CD4-positive, alpha-beta memory T cell (primary cell): ENCODE measurements at regions not wholly inside any gene's neighbourhood (a gene's known extent, or its start where the extent isn't known, plus 50 kb on each side); places are given as distances from the start of the nearest gene placed in this dataset.

ENCODE experiments used
- CTCF ChIA-PET: fragments of 350-600 bp; sonication (Branson Sonifier 250); formaldehyde crosslinking; loops from one replicate; lab custom pipeline; 2021; ENCODE audit warnings: inconsistent platforms; ENCODE audit not compliant: partially characterized antibody; lab: Charles Lee
- POLR2A ChIA-PET: fragments of 350-600 bp; sonication (Branson Sonifier 250); formaldehyde crosslinking; loops from one replicate; lab custom pipeline; 2021; ENCODE audit not compliant: partially characterized antibody; lab: Charles Lee
- DNase-seq, 5 donors: peaks; one replicate each; pipeline versions ENCODE4 v3.0.0 to v3.0.0-alpha.2; 2020 to 2022; ENCODE audit warnings: mixed read lengths in 1 of 5
- H3K27ac ChIP-seq: one replicate; pipeline ENCODE4 v1.7.0; 2013; ENCODE audit warnings: low read depth, low read length
- H3K27me3 ChIP-seq: 2 replicates; pipeline ENCODE4 v1.7.0; 2013; ENCODE audit warnings: mild to moderate bottlenecking, low read length, moderate library complexity; ENCODE audit not compliant: insufficient read depth
- H3K36me3 ChIP-seq: 2 replicates; pipeline ENCODE4 v1.7.0; 2013; ENCODE audit warnings: mild to moderate bottlenecking, low read length, moderate library complexity; ENCODE audit not compliant: insufficient read depth
- H3K4me1 ChIP-seq: 2 replicates; pipeline ENCODE4 v1.7.0; 2013; ENCODE audit warnings: mild to moderate bottlenecking, low read length, moderate library complexity; ENCODE audit not compliant: insufficient read depth
- H3K4me3 ChIP-seq, 2 donors: one replicate each; pipeline ENCODE4 v1.7.0; 2013; ENCODE audit warnings: low read length in 2 of 2, mild to moderate bottlenecking in 1 of 2
- H3K9me3 ChIP-seq, 2 donors: one replicate each; pipeline ENCODE4 v1.7.0; 2013; ENCODE audit warnings: low read length in 2 of 2, control low read depth in 1 of 2; ENCODE audit not compliant: control insufficient read depth in 1 of 2
- H3K27ac Mint-ChIP-seq, 7 donors: one replicate each; pipeline ENCODE4 v1.8.0; 2020 to 2021; ENCODE audit warnings: mixed read lengths in 7 of 7, mild to moderate bottlenecking in 6 of 7, inconsistent platforms in 3 of 7, moderate library complexity in 3 of 7
- H3K27me3 Mint-ChIP-seq, 2 donors: one replicate each; pipeline ENCODE4 v1.8.0; 2020 to 2021; ENCODE audit warnings: mixed read lengths in 2 of 2
- H3K36me3 Mint-ChIP-seq, 2 donors: one replicate each; pipeline ENCODE4 v1.8.0; 2020 to 2021; ENCODE audit warnings: mixed read lengths in 2 of 2, inconsistent platforms in 1 of 2, mild to moderate bottlenecking in 1 of 2
- H3K4me1 Mint-ChIP-seq, 4 donors: one replicate each; pipeline ENCODE4 v1.8.0; 2020 to 2021; ENCODE audit warnings: mixed read lengths in 4 of 4, mild to moderate bottlenecking in 1 of 4
- H3K4me3 Mint-ChIP-seq, 8 donors: one replicate each; pipeline ENCODE4 v1.8.0; 2020 to 2021; ENCODE audit warnings: mixed read lengths in 8 of 8, mild to moderate bottlenecking in 7 of 8, moderate library complexity in 6 of 8, inconsistent platforms in 3 of 8
- H3K9me3 Mint-ChIP-seq, 8 donors: one replicate each; pipeline ENCODE4 v1.8.0; 2020 to 2021; ENCODE audit warnings: mixed read lengths in 8 of 8, mild to moderate bottlenecking in 5 of 8, inconsistent platforms in 3 of 8, moderate library complexity in 1 of 8
- intact Hi-C: fragments of 100-400 bp; cut with micrococcal nuclease; formaldehyde crosslinking; loops from one replicate; pipeline ENCODE4 v1.15.1; 2023

DNA sequence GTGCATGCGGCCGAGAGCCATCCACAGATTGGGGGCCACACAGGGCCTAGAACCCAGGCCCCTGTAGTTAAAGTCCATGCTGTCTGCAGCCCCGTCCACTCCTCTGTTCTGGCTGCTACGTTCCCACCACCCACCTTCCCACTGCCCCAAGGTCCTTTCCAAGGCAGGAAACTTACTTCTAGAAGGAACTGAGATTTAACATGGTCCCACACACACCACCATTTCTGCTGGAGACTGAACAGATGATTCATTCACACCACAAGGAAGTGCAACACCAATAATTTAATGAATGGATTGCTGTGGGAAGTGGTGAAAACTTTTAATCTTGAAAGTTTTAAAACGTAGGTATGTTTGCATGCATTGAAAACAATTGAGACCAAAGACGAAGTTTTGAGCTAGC is 95.2 kb downstream of the LBH start:
- no peaks in the 10 kb centered on the region for H3K36me3 Mint-ChIP-seq
- H3K4me1 Mint-ChIP-seq: peaks cover 6 to 24% (median 9%) of the 10 kb centered on the region in 4 donors
- ChIA-PET CTCF (no interaction called here), POLR2A (interaction anchor here (1.5 kb wide), 1 partner anchor 10 kb away, joined by 4 read pairs; no protein-coding TSS in a partner anchor)
- H3K27me3 Mint-ChIP-seq: no peaks in the 10 kb centered on the region
- H3K27ac Mint-ChIP-seq: peak overlapping the region in 2 of 7 donors; percentile 4 to 16
- no peaks in the 10 kb centered on the region for H3K9me3 ChIP-seq
- H3K27ac ChIP-seq: no peak overlapping the region
- no peaks in the 10 kb centered on the region for H3K9me3 Mint-ChIP-seq
- no peak overlapping the region for H3K4me3 Mint-ChIP-seq
- DNase-seq: no peak
- intact Hi-C loops: no loop called here
- no peaks in the 10 kb centered on the region for H3K27me3 ChIP-seq
- H3K4me3 ChIP-seq: no peak overlapping the region
- H3K4me1 ChIP-seq: no peaks in the 10 kb centered on the region
- H3K36me3 ChIP-seq: no peaks in the 10 kb centered on the region

DNA sequence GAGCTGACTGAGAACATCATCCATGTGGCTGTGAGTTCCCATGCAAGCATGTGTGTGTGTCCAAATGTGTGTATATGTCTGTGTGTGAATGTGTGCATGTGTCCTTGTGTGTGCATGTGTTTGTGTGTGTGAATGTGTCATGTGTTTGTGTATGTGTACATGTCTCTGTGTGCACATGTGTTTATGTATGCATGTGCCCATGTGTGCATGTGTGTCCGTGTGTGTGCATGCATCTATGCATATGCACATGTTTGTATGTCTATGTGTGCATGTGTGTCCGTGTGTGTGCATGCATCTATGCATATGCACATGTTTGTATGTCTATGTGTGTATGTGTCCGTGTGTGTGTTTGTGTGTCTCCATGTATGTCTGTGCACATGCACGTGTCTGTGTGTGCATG is 99.7 kb downstream of the LBH start:
- Histone ChIP-seq H3K27me3 (no peaks in the 10 kb centered on the region), H3K4me1 (peaks cover 41% of the 10 kb centered on the region), H3K27ac (no peak overlapping the region), H3K9me3 (no peaks in the 10 kb centered on the region), H3K4me3 (no peak overlapping the region), H3K36me3 (no peaks in the 10 kb centered on the region)
- Mint-ChIP-seq H3K36me3 (no peaks in the 10 kb centered on the region), H3K27me3 (no peaks in the 10 kb centered on the region), H3K4me1 (peaks cover 41 to 57% (median 46%) of the 10 kb centered on the region in 4 donors), H3K4me3 (no peak overlapping the region), H3K9me3 (no peaks in the 10 kb centered on the region), H3K27ac (peak overlapping the region in 4 of 7 donors; percentile 0 to 67 (median 20))
- POLR2A ChIA-PET: no interaction called here
- intact Hi-C loops: loop anchor here (10.0 kb wide), 1 partner anchor 144 kb away; no protein-coding TSS in a partner anchor
- DNase-seq: no peak
- CTCF ChIA-PET: no interaction called here

DNA sequence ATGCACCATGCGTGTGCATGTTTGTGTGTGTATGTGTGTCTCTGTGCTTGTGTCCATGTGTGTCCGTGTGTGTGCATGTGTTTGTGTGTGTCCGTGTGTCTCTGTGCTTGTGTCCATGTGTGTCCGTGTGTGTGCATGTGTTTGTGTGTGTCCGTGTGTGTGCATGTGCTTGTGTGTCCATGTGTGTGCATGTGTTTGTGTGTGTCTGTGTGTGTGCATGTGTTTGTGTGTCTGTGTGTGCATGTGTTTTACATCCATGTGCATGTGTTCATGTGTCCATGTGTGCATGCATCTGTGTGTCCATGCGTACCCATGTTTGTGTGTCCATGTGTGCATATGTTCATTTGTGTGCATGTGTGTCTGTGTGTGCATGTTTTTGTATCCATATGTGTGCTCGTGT is 100.5 kb downstream of the LBH start:
- peaks cover 50% of the 10 kb centered on the region for H3K4me1 ChIP-seq
- ChIA-PET POLR2A (no interaction called here), CTCF (no interaction called here)
- no peak overlapping the region for H3K4me3 Mint-ChIP-seq
- no peaks in the 10 kb centered on the region for H3K36me3 ChIP-seq
- intact Hi-C loops: loop anchor here (10.0 kb wide), 1 partner anchor 143 kb away; no protein-coding TSS in a partner anchor
- H3K27ac Mint-ChIP-seq: peak overlapping the region in 2 of 7 donors; percentile 76 to 84
- no peak overlapping the region for H3K27ac ChIP-seq
- H3K36me3 Mint-ChIP-seq: no peaks in the 10 kb centered on the region
- no peaks in the 10 kb centered on the region for H3K9me3 ChIP-seq
- no peak overlapping the region for H3K4me3 ChIP-seq
- H3K27me3 ChIP-seq: no peaks in the 10 kb centered on the region
- DNase-seq: no peak
- H3K27me3 Mint-ChIP-seq: no peaks in the 10 kb centered on the region
- H3K4me1 Mint-ChIP-seq: peaks cover 49 to 62% (median 55%) of the 10 kb centered on the region in 4 donors
- H3K9me3 Mint-ChIP-seq: no peaks in the 10 kb centered on the region

DNA sequence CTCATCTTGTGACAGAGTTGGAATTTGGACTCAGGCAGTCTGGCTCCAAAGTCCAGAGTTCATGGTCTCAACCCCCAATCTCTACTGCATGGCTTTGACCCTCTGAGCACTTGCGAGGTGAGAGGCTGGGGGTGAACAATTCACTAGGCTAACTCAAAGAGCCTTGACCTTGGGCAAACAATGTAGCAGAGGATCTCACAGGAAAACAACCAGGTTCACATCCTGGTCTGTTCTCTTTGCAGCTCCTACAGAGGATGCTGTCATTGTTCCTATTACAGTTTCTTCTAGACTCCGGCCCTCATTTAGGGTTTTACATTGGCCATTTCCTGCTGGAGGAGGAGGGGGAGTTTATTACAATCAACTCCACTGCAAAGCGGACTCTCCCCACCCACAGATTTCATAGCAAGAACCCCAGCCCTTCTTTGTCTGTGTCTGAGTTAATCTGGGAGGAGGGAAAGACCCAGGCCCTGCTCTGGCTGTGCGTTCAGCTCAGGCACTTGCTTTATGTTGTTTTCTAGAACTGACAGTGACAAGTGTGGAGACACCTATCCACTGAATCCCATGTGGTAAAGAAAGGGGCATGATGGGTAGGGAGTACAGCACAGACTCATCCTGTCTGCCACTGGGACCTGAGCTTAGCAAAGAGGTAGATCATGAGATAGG is 101.6 kb downstream of the LBH start:
- H3K27me3 Mint-ChIP-seq: no peaks in the 10 kb centered on the region
- peaks cover 60% of the 10 kb centered on the region for H3K4me1 ChIP-seq
- peaks cover 60 to 72% (median 64%) of the 10 kb centered on the region in 4 donors for H3K4me1 Mint-ChIP-seq
- no peak for DNase-seq
- no peaks in the 10 kb centered on the region for H3K36me3 Mint-ChIP-seq
- no peaks in the 10 kb centered on the region for H3K27me3 ChIP-seq
- intact Hi-C loops: loop anchor here (10.0 kb wide), 1 partner anchor 142 kb away; no protein-coding TSS in a partner anchor
- CTCF ChIA-PET: interaction anchor here (0.9 to 6.5 kb wide), 10 partner anchors 10 to 377 kb away, joined by 3 to 68 read pairs (median 18); partner anchors contain the start of genes LBH and LCLAT1
- no peak overlapping the region for H3K27ac ChIP-seq
- H3K9me3 Mint-ChIP-seq: no peaks in the 10 kb centered on the region
- POLR2A ChIA-PET: interaction anchor here (0.6 to 8.9 kb wide), 9 partner anchors 18 to 186 kb away, joined by 3 to 264 read pairs (median 17); partner anchors contain the start of genes LBH, LCLAT1 and YPEL5
- H3K4me3 ChIP-seq: no peak overlapping the region
- H3K27ac Mint-ChIP-seq: peak overlapping the region; percentile 71 to 97 (median 91)
- H3K9me3 ChIP-seq: no peaks in the 10 kb centered on the region
- H3K4me3 Mint-ChIP-seq: peak overlapping the region in 7 of 8 donors; percentile 13 to 79 (median 40)
- no peaks in the 10 kb centered on the region for H3K36me3 ChIP-seq

DNA sequence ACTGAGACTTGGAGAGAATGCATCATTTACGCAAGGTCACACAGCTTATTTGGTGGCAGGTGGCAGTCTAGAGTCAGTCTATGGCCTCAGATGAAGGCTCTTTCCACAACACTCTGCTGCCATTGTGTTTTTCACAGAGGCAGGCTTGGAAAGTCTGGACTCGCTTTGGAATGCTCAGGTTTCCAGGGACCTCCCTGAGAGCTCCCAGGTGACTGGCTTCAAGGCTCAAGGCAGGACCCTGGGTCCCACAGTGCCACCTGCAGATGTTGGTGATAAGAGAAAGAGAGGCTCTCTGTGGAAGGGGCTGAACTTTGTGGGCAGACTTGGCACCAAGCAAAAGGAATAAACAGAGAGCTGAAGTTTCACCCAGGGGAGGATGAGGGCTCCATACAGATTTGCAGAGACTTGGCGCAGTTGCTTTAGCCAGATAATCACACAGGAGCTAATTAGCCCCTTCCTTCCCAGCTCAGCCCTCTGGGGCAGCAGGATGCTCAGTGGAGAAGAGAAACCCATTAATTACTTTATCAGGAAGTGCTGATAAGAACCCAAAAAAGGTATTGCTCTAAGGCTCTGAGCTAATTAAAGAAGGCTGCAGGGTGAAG is 103.5 kb downstream of the LBH start:
- POLR2A ChIA-PET: interaction anchor here (0.7 to 8.9 kb wide), 26 partner anchors 10 to 189 kb away, joined by 3 to 264 read pairs (median 5); partner anchors contain the start of genes LBH and LCLAT1

DNA sequence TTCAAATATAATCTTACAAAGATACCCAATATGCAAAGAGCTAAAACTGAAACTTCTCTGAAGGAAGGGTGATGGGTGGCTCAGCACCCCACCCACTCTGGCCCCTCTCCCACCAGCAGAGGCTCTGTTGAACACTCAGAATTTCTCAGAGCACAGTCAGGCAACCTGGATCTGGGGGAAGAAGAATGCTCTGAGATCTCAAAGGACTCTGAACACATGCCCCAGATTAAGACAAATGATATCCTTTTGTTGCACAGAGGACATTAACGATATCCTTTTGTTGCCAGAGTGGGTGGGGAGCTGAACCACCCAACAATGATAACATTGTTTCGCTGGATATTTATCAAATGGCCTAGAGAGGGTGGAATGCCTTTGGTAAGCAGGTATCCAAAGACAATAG is 104.8 kb downstream of the LBH start:
- Mint-ChIP-seq H3K27me3 (no peaks in the 10 kb centered on the region), H3K36me3 (no peaks in the 10 kb centered on the region), H3K4me3 (peak overlapping the region; percentile 76 to 89 (median 82)), H3K9me3 (no peaks in the 10 kb centered on the region), H3K4me1 (peaks cover 72 to 83% (median 78%) of the 10 kb centered on the region in 4 donors), H3K27ac (peak overlapping the region; percentile 94 to 97 (median 96))
- no peaks in the 10 kb centered on the region for H3K27me3 ChIP-seq
- H3K4me1 ChIP-seq: peaks cover 75% of the 10 kb centered on the region
- intact Hi-C loops: loop anchor here (2.0 to 10.0 kb wide), 5 partner anchors 21 to 171 kb away; no protein-coding TSS in a partner anchor
- CTCF ChIA-PET: interaction anchor here (1.0 to 6.5 kb wide), 24 partner anchors 9 to 374 kb away, joined by 3 to 85 read pairs (median 10); partner anchors contain the start of genes LBH, LCLAT1 and YPEL5
- H3K27ac ChIP-seq: peak overlapping the region; percentile 58
- DNase-seq: no peak
- H3K4me3 ChIP-seq: no peak overlapping the region
- no peaks in the 10 kb centered on the region for H3K9me3 ChIP-seq
- no peaks in the 10 kb centered on the region for H3K36me3 ChIP-seq
- POLR2A ChIA-PET: interaction anchor here (0.9 to 8.9 kb wide), 14 partner anchors 8 to 139 kb away, joined by 3 to 264 read pairs (median 12); partner anchors contain the start of genes LBH and LCLAT1

More for the DNA sequence above, 103.5 kb downstream of the LBH start:
- CTCF ChIA-PET: interaction anchor here (0.8 to 6.5 kb wide), 53 partner anchors 9 to 375 kb away, joined by 3 to 85 read pairs (median 5); partner anchors contain the start of genes LBH, LCLAT1 and YPEL5
- no peaks in the 10 kb centered on the region for H3K36me3 ChIP-seq
- H3K27me3 Mint-ChIP-seq: no peaks in the 10 kb centered on the region
- peak overlapping the region; percentile 94 to 97 (median 96) for H3K27ac Mint-ChIP-seq
- H3K9me3 Mint-ChIP-seq: no peaks in the 10 kb centered on the region
- H3K4me3 Mint-ChIP-seq: peak overlapping the region; percentile 45 to 86 (median 78)
- H3K4me1 Mint-ChIP-seq: peaks cover 72 to 85% (median 79%) of the 10 kb centered on the region in 4 donors
- H3K4me1 ChIP-seq: peaks cover 75% of the 10 kb centered on the region
- peak in 3 of 5 donors; percentile 18 to 25 (median 18) for DNase-seq
- no peaks in the 10 kb centered on the region for H3K9me3 ChIP-seq
- no peaks in the 10 kb centered on the region for H3K36me3 Mint-ChIP-seq
- H3K27ac ChIP-seq: peak overlapping the region; percentile 58
- intact Hi-C loops: loop anchor here (2.0 to 10.0 kb wide), 2 partner anchors 140 to 372 kb away; no protein-coding TSS in a partner anchor
- H3K27me3 ChIP-seq: no peaks in the 10 kb centered on the region
- peak overlapping the region in 1 of 2 donors; percentile 12 for H3K4me3 ChIP-seq
